ENCODE measurements at regions not wholly inside any gene's neighbourhood (a gene's known extent, or its start where the extent isn't known, plus 50 kb on each side); places are given as distances from the start of the nearest gene placed in this dataset.
"Not testable (repeated sequence)": the region's sequence is repeated elsewhere in the genome, so short reads cannot be mapped to it uniquely, and the experiment has no call there.

DNA sequence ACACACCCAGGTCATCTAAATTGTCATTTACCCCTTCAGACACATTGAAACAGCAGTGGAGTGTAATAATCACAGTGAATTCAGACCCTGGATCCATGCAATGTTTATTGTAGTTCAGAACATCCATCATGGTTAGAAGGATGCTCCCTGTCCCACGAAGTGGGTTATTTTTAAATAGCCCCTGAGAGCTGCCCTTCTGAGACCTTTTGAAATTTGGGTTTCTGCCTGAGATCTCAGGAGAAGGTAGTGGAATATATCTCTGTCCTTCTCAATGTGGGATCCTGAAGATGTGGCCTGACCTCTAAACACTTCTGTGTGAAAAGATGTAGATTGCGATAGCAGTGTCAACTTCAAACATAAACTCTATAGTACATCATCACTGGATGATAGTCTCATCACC lies 1080.6 kb downstream of the TMEM121 start:
- Histone ChIP-seq H4K20me1 (ENCODE audit: insufficient read depth, low read length) (no peaks in the 10 kb centered on the region), H3K4me2 (ENCODE audit: low read length) (no peak overlapping the region), H3K79me2 (ENCODE audit: insufficient read depth, low read length) (no peaks in the 10 kb centered on the region), H2AFZ (ENCODE audit: low read depth, low read length) (no peak overlapping the region), H3K4me3 (ENCODE audit: insufficient read depth, low read depth, low read length) (no peak overlapping the region), H3K9me3 (ENCODE audit: insufficient read depth, low read depth, low read length) (peaks cover 13% of the 10 kb centered on the region), H3K36me3 (ENCODE audit: insufficient read depth, low read length) (no peaks in the 10 kb centered on the region), H3K27me3 (ENCODE audit: insufficient read depth, low read length) (no peaks in the 10 kb centered on the region), H3K9ac (ENCODE audit: low read length) (no peak overlapping the region), H3K4me1 (ENCODE audit: insufficient read depth, low read length) (no peaks in the 10 kb centered on the region), H3K27ac (ENCODE audit: low read depth, low read length) (no peak overlapping the region)
- no peaks in the 10 kb centered on the region for H3K4me1 Mint-ChIP-seq (ENCODE audit: low read depth, unreplicated experiment)
- peaks cover 21% of the 10 kb centered on the region for H3K9me3 Mint-ChIP-seq (ENCODE audit: unreplicated experiment)
- no peak overlapping the region for H3K4me3 Mint-ChIP-seq (ENCODE audit: unreplicated experiment)
- no peaks in the 10 kb centered on the region for H3K36me3 Mint-ChIP-seq (ENCODE audit: low read depth, unreplicated experiment)
- H3K27me3 Mint-ChIP-seq (ENCODE audit: low read depth, unreplicated experiment): no peaks in the 10 kb centered on the region
- TF ChIP-seq, protein P1, sequence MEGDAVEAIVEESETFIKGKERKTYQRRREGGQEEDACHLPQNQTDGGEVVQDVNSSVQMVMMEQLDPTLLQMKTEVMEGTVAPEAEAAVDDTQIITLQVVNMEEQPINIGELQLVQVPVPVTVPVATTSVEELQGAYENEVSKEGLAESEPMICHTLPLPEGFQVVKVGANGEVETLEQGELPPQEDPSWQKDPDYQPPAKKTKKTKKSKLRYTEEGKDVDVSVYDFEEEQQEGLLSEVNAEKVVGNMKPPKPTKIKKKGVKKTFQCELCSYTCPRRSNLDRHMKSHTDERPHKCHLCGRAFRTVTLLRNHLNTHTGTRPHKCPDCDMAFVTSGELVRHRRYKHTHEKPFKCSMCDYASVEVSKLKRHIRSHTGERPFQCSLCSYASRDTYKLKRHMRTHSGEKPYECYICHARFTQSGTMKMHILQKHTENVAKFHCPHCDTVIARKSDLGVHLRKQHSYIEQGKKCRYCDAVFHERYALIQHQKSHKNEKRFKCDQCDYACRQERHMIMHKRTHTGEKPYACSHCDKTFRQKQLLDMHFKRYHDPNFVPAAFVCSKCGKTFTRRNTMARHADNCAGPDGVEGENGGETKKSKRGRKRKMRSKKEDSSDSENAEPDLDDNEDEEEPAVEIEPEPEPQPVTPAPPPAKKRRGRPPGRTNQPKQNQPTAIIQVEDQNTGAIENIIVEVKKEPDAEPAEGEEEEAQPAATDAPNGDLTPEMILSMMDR (IDR thresholded peaks at IDR 0.05; ENCODE audit: insufficient read depth, low read depth, low read length): no peak
- TF ChIP-seq EZH2 (IDR thresholded peaks at IDR 0.05; ENCODE audit: insufficient read depth, low read length): no peak
- FAIRE-seq: no peak
- DNase-seq (ENCODE audit: low read depth): no peak
- no peak overlapping the region for H3K27ac Mint-ChIP-seq (ENCODE audit: unreplicated experiment)

DNA sequence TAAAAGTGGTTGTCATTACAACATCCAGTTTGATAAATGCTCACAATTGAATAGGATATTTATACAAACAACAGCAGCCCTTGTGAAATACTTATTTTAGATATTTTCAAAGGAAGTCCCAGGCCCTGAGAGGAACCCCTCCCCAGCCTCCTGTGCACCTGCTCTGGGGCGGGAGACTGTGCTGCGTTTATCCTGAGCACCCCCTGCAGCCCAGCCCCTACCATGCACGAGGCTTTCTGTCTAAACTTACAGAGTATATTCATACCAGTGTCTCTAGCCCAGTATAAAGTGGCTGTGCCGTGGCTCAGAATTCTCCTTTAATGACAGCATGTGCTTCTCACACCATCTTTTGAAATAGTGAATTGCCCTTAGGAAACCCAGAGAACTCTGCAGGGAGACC lies 1084.3 kb downstream of the TMEM121 start:
- Mint-ChIP-seq H3K9me3 (ENCODE audit: unreplicated experiment) (peaks cover 24% of the 10 kb centered on the region), H3K27ac (ENCODE audit: unreplicated experiment) (no peak overlapping the region), H3K27me3 (ENCODE audit: low read depth, unreplicated experiment) (no peaks in the 10 kb centered on the region), H3K36me3 (ENCODE audit: low read depth, unreplicated experiment) (no peaks in the 10 kb centered on the region), H3K4me3 (ENCODE audit: unreplicated experiment) (no peak overlapping the region), H3K4me1 (ENCODE audit: low read depth, unreplicated experiment) (no peaks in the 10 kb centered on the region)
- H3K9me3 ChIP-seq (ENCODE audit: insufficient read depth, low read depth, low read length): peaks cover 13% of the 10 kb centered on the region
- no peak for FAIRE-seq
- no peaks in the 10 kb centered on the region for H3K79me2 ChIP-seq (ENCODE audit: insufficient read depth, low read length)
- TF ChIP-seq, protein P1 (IDR thresholded peaks at IDR 0.05; ENCODE audit: insufficient read depth, low read depth, low read length): no peak
- TF ChIP-seq EZH2 (IDR thresholded peaks at IDR 0.05; ENCODE audit: insufficient read depth, low read length): no peak
- H3K4me1 ChIP-seq (ENCODE audit: insufficient read depth, low read length): no peaks in the 10 kb centered on the region
- H2AFZ ChIP-seq (ENCODE audit: low read depth, low read length): no peak overlapping the region
- H3K4me2 ChIP-seq (ENCODE audit: low read length): no peak overlapping the region
- no peak overlapping the region for H3K9ac ChIP-seq (ENCODE audit: low read length)
- no peaks in the 10 kb centered on the region for H3K36me3 ChIP-seq (ENCODE audit: insufficient read depth, low read length)
- H3K4me3 ChIP-seq (ENCODE audit: insufficient read depth, low read depth, low read length): no peak overlapping the region
- no peaks in the 10 kb centered on the region for H3K27me3 ChIP-seq (ENCODE audit: insufficient read depth, low read length)
- DNase-seq (ENCODE audit: low read depth): no peak
- no peaks in the 10 kb centered on the region for H4K20me1 ChIP-seq (ENCODE audit: insufficient read depth, low read length)
- no peak overlapping the region for H3K27ac ChIP-seq (ENCODE audit: low read depth, low read length)

DNA sequence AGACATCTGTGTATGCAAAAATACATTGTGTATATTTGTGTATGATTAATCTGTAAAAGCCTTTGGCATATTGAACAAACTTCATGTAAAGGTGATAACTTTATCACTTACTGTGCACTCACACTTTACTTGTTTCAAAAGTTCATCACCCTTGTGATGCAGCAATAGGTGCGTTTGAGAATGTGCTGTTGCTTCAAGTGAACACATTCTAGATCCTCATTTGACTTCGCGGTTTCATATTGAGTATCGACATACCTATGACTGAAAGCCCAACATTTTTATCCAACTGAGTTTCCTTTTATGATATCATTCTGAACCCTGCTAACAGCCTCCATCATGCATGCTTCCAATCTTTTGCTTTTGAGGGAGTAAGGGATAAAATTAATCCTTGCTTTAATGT lies 1086.9 kb downstream of the TMEM121 start:
- Histone ChIP-seq H3K27me3 (ENCODE audit: insufficient read depth, low read length) (no peaks in the 10 kb centered on the region), H3K4me3 (ENCODE audit: insufficient read depth, low read depth, low read length) (no peak overlapping the region), H3K9ac (ENCODE audit: low read length) (no peak overlapping the region), H2AFZ (ENCODE audit: low read depth, low read length) (no peak overlapping the region), H3K9me3 (ENCODE audit: insufficient read depth, low read depth, low read length) (peaks cover 13% of the 10 kb centered on the region), H4K20me1 (ENCODE audit: insufficient read depth, low read length) (no peaks in the 10 kb centered on the region), H3K36me3 (ENCODE audit: insufficient read depth, low read length) (no peaks in the 10 kb centered on the region), H3K4me2 (ENCODE audit: low read length) (no peak overlapping the region), H3K27ac (ENCODE audit: low read depth, low read length) (no peak overlapping the region), H3K79me2 (ENCODE audit: insufficient read depth, low read length) (no peaks in the 10 kb centered on the region), H3K4me1 (ENCODE audit: insufficient read depth, low read length) (no peaks in the 10 kb centered on the region)
- no peak for FAIRE-seq
- no peaks in the 10 kb centered on the region for H3K4me1 Mint-ChIP-seq (ENCODE audit: low read depth, unreplicated experiment)
- H3K27ac Mint-ChIP-seq (ENCODE audit: unreplicated experiment): no peak overlapping the region
- H3K36me3 Mint-ChIP-seq (ENCODE audit: low read depth, unreplicated experiment): no peaks in the 10 kb centered on the region
- H3K4me3 Mint-ChIP-seq (ENCODE audit: unreplicated experiment): no peak overlapping the region
- no peaks in the 10 kb centered on the region for H3K27me3 Mint-ChIP-seq (ENCODE audit: low read depth, unreplicated experiment)
- no peak for TF ChIP-seq EZH2 (IDR thresholded peaks at IDR 0.05; ENCODE audit: insufficient read depth, low read length)
- TF ChIP-seq, protein P1 (IDR thresholded peaks at IDR 0.05; ENCODE audit: insufficient read depth, low read depth, low read length): no peak
- peaks cover 17% of the 10 kb centered on the region for H3K9me3 Mint-ChIP-seq (ENCODE audit: unreplicated experiment)
- DNase-seq (ENCODE audit: low read depth): no peak

GRCh38 chr14:106618471-106618951 lies 1092.1 kb downstream of the TMEM121 start:
- not testable (repeated sequence) for H4K20me1 ChIP-seq (ENCODE audit: insufficient read depth, low read length); H3K36me3 Mint-ChIP-seq (ENCODE audit: low read depth, unreplicated experiment); H3K27ac ChIP-seq (ENCODE audit: low read depth, low read length); H3K36me3 ChIP-seq (ENCODE audit: insufficient read depth, low read length); FAIRE-seq; H3K27me3 Mint-ChIP-seq (ENCODE audit: low read depth, unreplicated experiment); H3K27me3 ChIP-seq (ENCODE audit: insufficient read depth, low read length); H2AFZ ChIP-seq (ENCODE audit: low read depth, low read length); H3K9ac ChIP-seq (ENCODE audit: low read length); H3K4me1 Mint-ChIP-seq (ENCODE audit: low read depth, unreplicated experiment); H3K27ac Mint-ChIP-seq (ENCODE audit: unreplicated experiment); H3K4me3 Mint-ChIP-seq (ENCODE audit: unreplicated experiment); H3K4me2 ChIP-seq (ENCODE audit: low read length); DNase-seq (ENCODE audit: low read depth); H3K4me1 ChIP-seq (ENCODE audit: insufficient read depth, low read length); H3K79me2 ChIP-seq (ENCODE audit: insufficient read depth, low read length); H3K4me3 ChIP-seq (ENCODE audit: insufficient read depth, low read depth, low read length)
- H3K9me3 ChIP-seq (ENCODE audit: insufficient read depth, low read depth, low read length): peaks cover 12% of the 10 kb centered on the region
- H3K9me3 Mint-ChIP-seq (ENCODE audit: unreplicated experiment): peaks cover 13% of the 10 kb centered on the region
